Muscle layer of duodenum (tissue), 2 donors: ENCODE measurements at regions not wholly inside any gene's neighbourhood (a gene's known extent, or its start where the extent isn't known, plus 50 kb on each side); places are given as distances from the start of the nearest gene placed in this dataset.
"Not testable (repeated sequence)": the region's sequence is repeated elsewhere in the genome, so short reads cannot be mapped to it uniquely, and the experiment has no call there.

Source experiments
- H3K27ac ChIP-seq: one replicate; pipeline ENCODE4 v1.7.0; 2013; ENCODE audit warnings: mild to moderate bottlenecking, low read length
- H3K27me3 ChIP-seq: one replicate; pipeline ENCODE4 v1.7.0; 2013; ENCODE audit warnings: low read depth, mild to moderate bottlenecking, control low read depth, low read length
- H3K36me3 ChIP-seq, 2 donors: one replicate each; pipeline ENCODE4 v1.7.0; 2013; ENCODE audit warnings: low read length in 2 of 2, control low read depth in 1 of 2, mild to moderate bottlenecking in 1 of 2; ENCODE audit not compliant: insufficient read depth in 2 of 2, control insufficient read depth in 1 of 2
- H3K4me1 ChIP-seq, 2 donors: one replicate each; pipeline ENCODE4 v1.7.0; 2013; ENCODE audit warnings: low read length in 2 of 2, mild to moderate bottlenecking in 2 of 2, control low read depth in 1 of 2, moderate library complexity in 1 of 2; ENCODE audit not compliant: insufficient read depth in 2 of 2, control insufficient read depth in 1 of 2
- H3K4me3 ChIP-seq, 2 donors: one replicate each; pipeline ENCODE4 v1.7.0; 2013; ENCODE audit warnings: low read length in 2 of 2, low read depth in 1 of 2, mild to moderate bottlenecking in 1 of 2
- H3K9me3 ChIP-seq, 2 donors: one replicate each; pipeline ENCODE4 v1.7.0; 2013; ENCODE audit warnings: low read length in 2 of 2, control low read depth in 1 of 2, mild to moderate bottlenecking in 1 of 2; ENCODE audit not compliant: control insufficient read depth in 1 of 2
- donor health status: healthy.

- Histone ChIP-seq H3K4me3 (no peak overlapping the region), H3K9me3 (no peaks in the 10 kb centered on the region), H3K27ac (no peak overlapping the region), H3K27me3 (no peaks in the 10 kb centered on the region), H3K36me3 (no peaks in the 10 kb centered on the region), H3K4me1 (no peaks in the 10 kb centered on the region)
These were observed 185.8 kb upstream of the STK26 start for GRCh38 chrX:131837325-131837724.

DNA sequence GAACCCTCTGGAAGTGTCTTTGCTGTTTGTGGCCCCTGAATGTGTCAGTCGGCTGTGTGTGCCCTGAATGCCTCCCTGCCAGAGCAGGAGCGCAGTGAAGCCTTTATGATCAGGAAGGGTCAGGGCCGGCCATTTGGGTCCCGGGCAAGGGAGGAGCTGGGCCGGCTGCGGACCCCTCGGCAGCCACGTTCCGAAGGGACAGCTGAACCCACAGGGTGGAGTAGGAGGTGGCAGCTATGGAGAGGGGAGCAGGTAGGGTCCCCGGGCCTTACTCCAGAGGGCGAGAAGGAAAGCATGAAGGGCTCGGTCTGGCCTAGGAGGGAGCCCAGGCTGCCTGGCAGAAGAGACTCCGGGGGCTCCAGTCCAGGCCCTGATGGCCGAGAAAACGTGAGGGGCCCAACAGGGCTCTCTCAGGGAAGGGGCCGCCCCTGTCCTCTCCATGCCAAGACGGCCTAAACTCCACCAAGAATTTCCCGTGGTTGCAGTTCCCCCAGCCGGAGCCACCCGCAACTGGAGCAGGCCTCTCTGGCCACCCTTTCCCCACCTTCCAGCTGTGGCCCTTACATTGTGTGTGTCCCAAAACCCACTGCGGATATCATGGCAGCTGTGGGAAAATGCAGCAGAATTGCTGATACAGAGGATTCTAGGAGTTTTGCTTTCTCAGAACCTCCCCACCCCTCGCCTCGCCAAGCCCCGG, 182.2 kb upstream of the STK26 start:
- Histone ChIP-seq H3K9me3 (no peaks in the 10 kb centered on the region), H3K4me1 (no peaks in the 10 kb centered on the region), H3K27me3 (no peaks in the 10 kb centered on the region), H3K4me3 (no peak overlapping the region), H3K36me3 (no peaks in the 10 kb centered on the region), H3K27ac (no peak overlapping the region)

GRCh38 chrX:131841496-131842437, 181.3 kb upstream of the STK26 start:
- H3K27ac ChIP-seq = no peak overlapping the region
- no peaks in the 10 kb centered on the region for H3K4me1 ChIP-seq
- H3K9me3 ChIP-seq = no peaks in the 10 kb centered on the region
- no peak overlapping the region for H3K4me3 ChIP-seq
- no peaks in the 10 kb centered on the region for H3K27me3 ChIP-seq
- no peaks in the 10 kb centered on the region for H3K36me3 ChIP-seq

- Histone ChIP-seq H3K4me3 (no peak overlapping the region), H3K36me3 (no peaks in the 10 kb centered on the region), H3K27me3 (no peaks in the 10 kb centered on the region), H3K27ac (no peak overlapping the region), H3K4me1 (no peaks in the 10 kb centered on the region), H3K9me3 (no peaks in the 10 kb centered on the region)
These were observed 179.1 kb upstream of the STK26 start for GRCh38 chrX:131843987-131844386.

- Histone ChIP-seq H3K9me3 (no peaks in the 10 kb centered on the region), H3K36me3 (no peaks in the 10 kb centered on the region), H3K27ac (no peak overlapping the region), H3K27me3 (no peaks in the 10 kb centered on the region), H3K4me3 (no peak overlapping the region), H3K4me1 (no peaks in the 10 kb centered on the region)
These were observed 177.9 kb upstream of the STK26 start for GRCh38 chrX:131845201-131845600.

DNA sequence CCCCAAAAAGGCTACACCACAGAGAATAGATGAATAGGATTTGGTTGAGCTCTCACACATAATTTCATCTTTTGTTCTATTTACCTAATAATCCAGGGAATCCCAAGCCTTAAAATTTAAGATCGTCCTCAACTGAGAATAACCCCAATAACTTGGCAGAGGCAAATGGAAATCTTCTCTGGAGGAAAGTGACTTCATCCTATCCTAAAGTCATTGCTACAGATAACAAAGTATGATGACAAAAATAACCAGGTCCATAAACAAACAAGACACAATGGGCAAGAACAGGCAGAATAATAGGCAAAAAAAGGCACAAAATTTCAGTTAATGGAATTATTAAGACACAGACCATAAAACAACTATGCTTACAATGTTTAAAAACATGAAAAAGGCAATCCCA, 177.3 kb upstream of the STK26 start:
- Histone ChIP-seq H3K4me1 (no peaks in the 10 kb centered on the region), H3K36me3 (no peaks in the 10 kb centered on the region), H3K4me3 (no peak overlapping the region), H3K27me3 (no peaks in the 10 kb centered on the region), H3K9me3 (no peaks in the 10 kb centered on the region), H3K27ac (no peak overlapping the region)

- not testable (repeated sequence) for H3K9me3 ChIP-seq, H3K36me3 ChIP-seq, H3K4me3 ChIP-seq, H3K27ac ChIP-seq, H3K27me3 ChIP-seq, H3K4me1 ChIP-seq
These were observed 172.1 kb upstream of the STK26 start for GRCh38 chrX:131850964-131851363.

GRCh38 chrX:131853440-131853839, 169.7 kb upstream of the STK26 start:
- H3K9me3 ChIP-seq = no peaks in the 10 kb centered on the region
- H3K27me3 ChIP-seq = no peaks in the 10 kb centered on the region
- H3K4me3 ChIP-seq = no peak overlapping the region
- no peaks in the 10 kb centered on the region for H3K4me1 ChIP-seq
- no peak overlapping the region for H3K27ac ChIP-seq
- H3K36me3 ChIP-seq = no peaks in the 10 kb centered on the region

GRCh38 chrX:131854581-131854980, 168.5 kb upstream of the STK26 start:
- H3K27ac ChIP-seq = no peak overlapping the region
- H3K27me3 ChIP-seq = no peaks in the 10 kb centered on the region
- H3K4me3 ChIP-seq = no peak overlapping the region
- H3K36me3 ChIP-seq = no peaks in the 10 kb centered on the region
- H3K9me3 ChIP-seq = no peaks in the 10 kb centered on the region
- H3K4me1 ChIP-seq = no peaks in the 10 kb centered on the region

DNA sequence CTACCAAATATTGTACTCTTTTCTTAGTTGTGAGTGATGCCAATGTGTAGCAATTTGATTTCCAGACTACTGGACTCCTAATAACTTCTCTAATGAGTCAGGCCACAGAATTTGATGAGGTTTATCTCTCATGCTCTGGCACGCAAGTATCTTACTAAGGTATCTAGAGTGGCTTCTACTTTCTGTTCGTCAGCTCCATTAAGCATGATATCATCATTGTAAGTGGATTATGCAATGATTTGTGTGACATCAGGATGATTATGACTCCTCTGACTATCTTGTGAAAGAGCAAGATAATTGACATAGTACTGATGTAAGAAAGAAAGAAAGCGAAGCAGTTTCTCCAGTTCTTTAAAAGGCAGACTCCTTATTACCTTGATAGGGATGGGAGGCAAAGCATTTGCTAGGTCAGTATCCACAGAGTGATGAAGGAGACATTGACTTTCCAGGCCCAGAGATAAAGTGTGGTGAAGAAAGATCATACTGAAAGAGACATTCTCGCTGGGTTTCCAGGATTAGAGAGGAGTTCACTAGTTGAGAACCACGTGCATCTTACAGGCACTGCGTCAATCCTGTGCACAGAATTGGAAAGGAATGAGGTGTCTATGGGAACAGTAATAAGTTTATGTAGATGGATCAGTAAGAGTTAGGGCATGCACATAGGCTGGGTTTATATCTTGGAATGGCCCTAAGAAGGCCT, 161.9 kb upstream of the STK26 start:
- Histone ChIP-seq H3K4me1 (no peaks in the 10 kb centered on the region), H3K4me3 (no peak overlapping the region), H3K36me3 (no peaks in the 10 kb centered on the region), H3K27me3 (no peaks in the 10 kb centered on the region), H3K27ac (no peak overlapping the region), H3K9me3 (no peaks in the 10 kb centered on the region)

DNA sequence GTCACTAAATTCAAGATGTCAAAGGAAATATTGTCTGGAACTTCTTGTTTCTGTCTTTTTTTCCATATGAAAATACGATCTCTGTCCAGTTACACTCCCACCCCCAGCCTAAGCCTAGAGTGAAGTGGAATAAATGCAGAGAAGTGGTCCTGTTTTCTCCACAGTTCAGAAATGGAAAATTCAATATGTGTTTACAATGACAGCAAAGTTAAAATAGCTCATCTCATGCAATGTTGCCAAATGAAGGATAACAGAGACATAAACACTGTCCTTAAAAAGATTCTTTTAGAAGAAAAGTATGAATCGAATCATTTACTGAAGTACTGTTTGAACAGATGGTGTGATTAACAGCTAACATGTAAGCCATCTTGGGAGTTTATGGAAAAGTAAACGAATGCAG, 160.8 kb upstream of the STK26 start:
- no peak overlapping the region for H3K27ac ChIP-seq
- no peaks in the 10 kb centered on the region for H3K9me3 ChIP-seq
- H3K4me3 ChIP-seq = no peak overlapping the region
- no peaks in the 10 kb centered on the region for H3K36me3 ChIP-seq
- H3K4me1 ChIP-seq = no peaks in the 10 kb centered on the region
- H3K27me3 ChIP-seq = no peaks in the 10 kb centered on the region
